ENCODE measurements at regions not wholly inside any gene's neighbourhood (a gene's known extent, or its start where the extent isn't known, plus 50 kb on each side); places are given as distances from the start of the nearest gene placed in this dataset.

DNA sequence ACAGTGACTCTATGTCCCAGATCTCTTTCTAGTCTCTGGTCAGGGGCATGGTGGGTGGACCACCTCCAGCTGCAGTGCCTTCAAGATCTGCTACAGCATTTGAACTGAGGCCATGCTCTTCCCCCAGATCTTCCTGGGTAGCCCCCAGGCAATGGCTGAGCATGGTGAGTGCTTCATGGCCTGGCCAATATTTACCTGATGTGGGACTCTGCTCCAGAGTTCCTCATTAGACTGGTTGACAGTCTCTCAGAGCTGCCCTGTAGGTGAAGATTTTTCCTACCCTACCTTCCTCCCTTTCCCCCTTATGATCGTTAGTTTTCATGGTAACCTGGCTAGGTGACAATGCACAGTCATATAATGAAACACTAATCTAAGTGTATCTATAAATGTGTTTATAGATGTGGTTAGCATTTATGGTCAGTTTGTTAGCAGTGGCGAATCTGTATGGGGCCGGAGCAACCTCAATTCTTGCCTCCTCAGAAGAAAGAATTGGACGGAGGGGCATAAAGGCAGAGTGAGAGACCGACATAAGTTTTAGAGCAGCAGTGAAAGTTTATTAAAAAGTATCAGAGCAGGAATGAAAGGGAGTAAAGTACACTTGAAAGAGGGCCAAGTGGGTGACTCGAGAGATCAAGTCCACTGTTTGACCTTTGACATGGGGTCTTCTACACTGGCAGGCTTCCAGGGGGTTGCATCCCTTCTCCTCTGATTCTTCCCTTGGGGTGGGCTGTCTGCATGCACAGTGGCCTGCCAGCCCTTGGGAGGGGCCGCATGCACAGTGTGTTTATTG lies 256.3 kb downstream of the CD83 start:
- no peaks in the 10 kb centered on the region for H3K9me3 ChIP-seq (ENCODE audit: insufficient read depth, low read depth, low read length)
- H3K4me3 Mint-ChIP-seq (ENCODE audit: unreplicated experiment), result no peak overlapping the region
- no peaks in the 10 kb centered on the region for H3K27me3 ChIP-seq (ENCODE audit: insufficient read depth, low read length)
- H3K79me2 ChIP-seq (ENCODE audit: insufficient read depth, low read length), result no peaks in the 10 kb centered on the region
- H3K4me2 ChIP-seq (ENCODE audit: low read length), result no peak overlapping the region
- H3K9ac ChIP-seq (ENCODE audit: low read length), result no peak overlapping the region
- FAIRE-seq, result no peak
- peaks cover 28% of the 10 kb centered on the region for H3K27me3 Mint-ChIP-seq (ENCODE audit: low read depth, unreplicated experiment)
- peaks cover 3% of the 10 kb centered on the region for H3K36me3 Mint-ChIP-seq (ENCODE audit: low read depth, unreplicated experiment)
- DNase-seq (ENCODE audit: low read depth), result no peak
- no peak overlapping the region for H3K27ac Mint-ChIP-seq (ENCODE audit: unreplicated experiment)
- no peaks in the 10 kb centered on the region for H3K4me1 Mint-ChIP-seq (ENCODE audit: low read depth, unreplicated experiment)
- no peak overlapping the region for H2AFZ ChIP-seq (ENCODE audit: low read depth, low read length)
- TF ChIP-seq, protein P1, sequence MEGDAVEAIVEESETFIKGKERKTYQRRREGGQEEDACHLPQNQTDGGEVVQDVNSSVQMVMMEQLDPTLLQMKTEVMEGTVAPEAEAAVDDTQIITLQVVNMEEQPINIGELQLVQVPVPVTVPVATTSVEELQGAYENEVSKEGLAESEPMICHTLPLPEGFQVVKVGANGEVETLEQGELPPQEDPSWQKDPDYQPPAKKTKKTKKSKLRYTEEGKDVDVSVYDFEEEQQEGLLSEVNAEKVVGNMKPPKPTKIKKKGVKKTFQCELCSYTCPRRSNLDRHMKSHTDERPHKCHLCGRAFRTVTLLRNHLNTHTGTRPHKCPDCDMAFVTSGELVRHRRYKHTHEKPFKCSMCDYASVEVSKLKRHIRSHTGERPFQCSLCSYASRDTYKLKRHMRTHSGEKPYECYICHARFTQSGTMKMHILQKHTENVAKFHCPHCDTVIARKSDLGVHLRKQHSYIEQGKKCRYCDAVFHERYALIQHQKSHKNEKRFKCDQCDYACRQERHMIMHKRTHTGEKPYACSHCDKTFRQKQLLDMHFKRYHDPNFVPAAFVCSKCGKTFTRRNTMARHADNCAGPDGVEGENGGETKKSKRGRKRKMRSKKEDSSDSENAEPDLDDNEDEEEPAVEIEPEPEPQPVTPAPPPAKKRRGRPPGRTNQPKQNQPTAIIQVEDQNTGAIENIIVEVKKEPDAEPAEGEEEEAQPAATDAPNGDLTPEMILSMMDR (IDR thresholded peaks at IDR 0.05; ENCODE audit: insufficient read depth, low read depth, low read length), result no peak
- TF ChIP-seq EZH2 (IDR thresholded peaks at IDR 0.05; ENCODE audit: insufficient read depth, low read length), result no peak
- no peaks in the 10 kb centered on the region for H3K4me1 ChIP-seq (ENCODE audit: insufficient read depth, low read length)
- peaks cover 6% of the 10 kb centered on the region for H3K9me3 Mint-ChIP-seq (ENCODE audit: unreplicated experiment)
- H3K27ac ChIP-seq (ENCODE audit: low read depth, low read length), result no peak overlapping the region
- H4K20me1 ChIP-seq (ENCODE audit: insufficient read depth, low read length), result no peaks in the 10 kb centered on the region
- no peak overlapping the region for H3K4me3 ChIP-seq (ENCODE audit: insufficient read depth, low read depth, low read length)
- H3K36me3 ChIP-seq (ENCODE audit: insufficient read depth, low read length), result no peaks in the 10 kb centered on the region

DNA sequence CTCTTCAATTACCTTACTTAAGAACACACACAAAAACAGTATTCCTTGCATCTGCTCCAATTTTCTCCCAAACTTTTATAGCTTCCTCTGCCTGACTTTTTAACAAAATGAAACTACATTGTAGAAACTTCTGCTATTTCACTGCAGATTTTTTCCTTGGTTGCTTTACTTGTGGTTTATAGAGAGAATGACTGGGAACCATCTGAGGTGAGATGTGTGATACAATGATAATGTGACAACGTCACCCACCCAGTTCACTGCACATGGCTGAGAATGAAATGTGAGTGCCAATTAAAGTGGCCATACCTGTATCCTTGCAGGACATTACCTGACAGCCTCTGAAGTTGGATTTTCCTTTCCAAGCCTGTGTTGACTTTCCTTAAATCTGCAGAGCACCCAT lies 258.4 kb downstream of the CD83 start:
- Histone ChIP-seq H3K79me2 (ENCODE audit: insufficient read depth, low read length) (no peaks in the 10 kb centered on the region), H2AFZ (ENCODE audit: low read depth, low read length) (no peak overlapping the region), H3K9ac (ENCODE audit: low read length) (no peak overlapping the region), H3K27ac (ENCODE audit: low read depth, low read length) (no peak overlapping the region), H3K36me3 (ENCODE audit: insufficient read depth, low read length) (no peaks in the 10 kb centered on the region), H4K20me1 (ENCODE audit: insufficient read depth, low read length) (no peaks in the 10 kb centered on the region), H3K4me2 (ENCODE audit: low read length) (no peak overlapping the region), H3K4me1 (ENCODE audit: insufficient read depth, low read length) (peaks cover 6% of the 10 kb centered on the region), H3K4me3 (ENCODE audit: insufficient read depth, low read depth, low read length) (no peak overlapping the region), H3K27me3 (ENCODE audit: insufficient read depth, low read length) (peaks cover 2% of the 10 kb centered on the region), H3K9me3 (ENCODE audit: insufficient read depth, low read depth, low read length) (no peaks in the 10 kb centered on the region)
- Mint-ChIP-seq H3K4me1 (ENCODE audit: low read depth, unreplicated experiment) (peaks cover 4% of the 10 kb centered on the region), H3K36me3 (ENCODE audit: low read depth, unreplicated experiment) (peaks cover 3% of the 10 kb centered on the region), H3K9me3 (ENCODE audit: unreplicated experiment) (peaks cover 6% of the 10 kb centered on the region), H3K27ac (ENCODE audit: unreplicated experiment) (no peak overlapping the region), H3K4me3 (ENCODE audit: unreplicated experiment) (no peak overlapping the region), H3K27me3 (ENCODE audit: low read depth, unreplicated experiment) (peaks cover 31% of the 10 kb centered on the region)
- DNase-seq (ENCODE audit: low read depth) (no peak), FAIRE-seq (no peak)
- TF ChIP-seq, protein P1 (IDR thresholded peaks at IDR 0.05; ENCODE audit: insufficient read depth, low read depth, low read length), result no peak
- TF ChIP-seq EZH2 (IDR thresholded peaks at IDR 0.05; ENCODE audit: insufficient read depth, low read length), result no peak

DNA sequence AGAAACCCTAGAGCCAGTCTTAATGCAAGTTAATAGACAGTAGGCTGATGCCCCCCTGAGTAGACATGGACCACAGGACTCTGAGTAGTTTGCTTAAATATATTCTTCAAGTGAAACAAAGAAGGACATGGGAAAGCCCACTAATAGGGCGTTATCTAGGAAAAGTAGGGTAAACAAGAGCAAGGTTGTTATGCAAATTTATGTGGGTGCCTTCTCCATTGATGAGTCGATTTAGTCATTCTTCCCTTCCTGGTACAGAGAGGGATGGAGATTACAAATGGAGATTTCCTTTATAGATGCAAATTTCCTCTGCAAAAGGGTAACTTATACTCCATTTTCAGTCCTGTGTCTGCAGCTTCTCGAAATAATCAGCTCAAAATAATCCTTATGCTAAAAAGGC lies 262.0 kb downstream of the CD83 start:
- peaks cover 4% of the 10 kb centered on the region for H3K4me1 Mint-ChIP-seq (ENCODE audit: low read depth, unreplicated experiment)
- Histone ChIP-seq H2AFZ (ENCODE audit: low read depth, low read length) (no peak overlapping the region), H3K79me2 (ENCODE audit: insufficient read depth, low read length) (no peaks in the 10 kb centered on the region), H3K9me3 (ENCODE audit: insufficient read depth, low read depth, low read length) (no peaks in the 10 kb centered on the region), H3K4me1 (ENCODE audit: insufficient read depth, low read length) (peaks cover 6% of the 10 kb centered on the region), H3K4me3 (ENCODE audit: insufficient read depth, low read depth, low read length) (no peak overlapping the region), H3K27me3 (ENCODE audit: insufficient read depth, low read length) (peaks cover 10% of the 10 kb centered on the region), H3K36me3 (ENCODE audit: insufficient read depth, low read length) (no peaks in the 10 kb centered on the region), H4K20me1 (ENCODE audit: insufficient read depth, low read length) (no peaks in the 10 kb centered on the region), H3K9ac (ENCODE audit: low read length) (no peak overlapping the region), H3K4me2 (ENCODE audit: low read length) (no peak overlapping the region), H3K27ac (ENCODE audit: low read depth, low read length) (no peak overlapping the region)
- H3K27ac Mint-ChIP-seq (ENCODE audit: unreplicated experiment), result no peak overlapping the region
- no peak for DNase-seq (ENCODE audit: low read depth)
- no peaks in the 10 kb centered on the region for H3K36me3 Mint-ChIP-seq (ENCODE audit: low read depth, unreplicated experiment)
- peaks cover 23% of the 10 kb centered on the region for H3K27me3 Mint-ChIP-seq (ENCODE audit: low read depth, unreplicated experiment)
- TF ChIP-seq, protein P1 (IDR thresholded peaks at IDR 0.05; ENCODE audit: insufficient read depth, low read depth, low read length), result no peak
- TF ChIP-seq EZH2 (IDR thresholded peaks at IDR 0.05; ENCODE audit: insufficient read depth, low read length), result no peak
- no peak overlapping the region for H3K4me3 Mint-ChIP-seq (ENCODE audit: unreplicated experiment)
- peaks cover 5% of the 10 kb centered on the region for H3K9me3 Mint-ChIP-seq (ENCODE audit: unreplicated experiment)
- no peak for FAIRE-seq
